Spleen (tissue), 11 donors: ENCODE measurements at regions not wholly inside any gene's neighbourhood (a gene's known extent, or its start where the extent isn't known, plus 50 kb on each side); places are given as distances from the start of the nearest gene placed in this dataset.

Source experiments
- DNase-seq: peaks from one replicate; pipeline ENCODE4 v3.0.0-alpha.2; 2020
- H3K27ac ChIP-seq, 8 donors: fragments of 200-600 bp; sonication (generic) in 7 of 8; 1 replicate in 4 of 8; 2 replicates in 4 of 8; pipeline versions ENCODE4 v1.5.0 to v1.8.0; 2016 to 2021; ENCODE audit warnings: inconsistent platforms in 4 of 8, mild to moderate bottlenecking in 4 of 8, moderate library complexity in 1 of 8
- H3K27me3 ChIP-seq, 7 donors: fragments of 200-600 bp; sonication (generic) in 6 of 7; replicated peaks in 1 of 7; 1 replicate in 4 of 7; 2 replicates in 3 of 7; pipeline versions ENCODE4 v1.5.0 to v1.8.0; 2016 to 2021; ENCODE audit warnings: inconsistent platforms in 3 of 7, mild to moderate bottlenecking in 1 of 7
- H3K36me3 ChIP-seq, 6 donors: fragments of 200-600 bp; sonication (generic) in 5 of 6; 1 replicate in 4 of 6; 2 replicates in 2 of 6; pipeline versions ENCODE4 v1.5.0 to v1.8.0; 2016 to 2021; ENCODE audit warnings: inconsistent platforms in 2 of 6
- H3K4me1 ChIP-seq, 6 donors: fragments of 200-600 bp; sonication (generic) in 5 of 6; 1 replicate in 3 of 6; 2 replicates in 3 of 6; pipeline versions ENCODE4 v1.5.0 to v1.8.0; 2016 to 2021; ENCODE audit warnings: inconsistent platforms in 3 of 6
- H3K4me3 ChIP-seq, 8 donors: fragments of 200-600 bp; sonication (generic) in 7 of 8; 1 replicate in 4 of 8; 2 replicates in 4 of 8; pipeline versions ENCODE4 v1.5.0 to v1.8.0; 2016 to 2021; ENCODE audit warnings: inconsistent platforms in 4 of 8, mild to moderate bottlenecking in 4 of 8, moderate library complexity in 2 of 8
- H3K9me3 ChIP-seq, 8 donors: fragments of 200-600 bp; sonication (generic) in 7 of 8; 1 replicate in 4 of 8; 2 replicates in 4 of 8; pipeline versions ENCODE4 v1.5.0 to v1.8.0; 2016 to 2021; ENCODE audit warnings: inconsistent platforms in 4 of 8
- CTCF ChIP-seq, 11 experiments: fragments of 200-600 bp in 7 of 11; fragments of 450-650 bp in 4 of 11; sonication (generic) in 4 of 11; IDR thresholded peaks in 8 of 11; conservative IDR thresholded peaks in 3 of 11; 1 replicate in 7 of 11; 2 replicates in 4 of 11; pipeline versions ENCODE4 v1.4.0 to v1.8.0; 2016 to 2021; ENCODE audit warnings: antibody characterized with exemption in 11 of 11, inconsistent platforms in 4 of 11, mild to moderate bottlenecking in 1 of 11
- POLR2A ChIP-seq, 3 donors: fragments of 450-650 bp; IDR thresholded peaks; one replicate each; pipeline ENCODE4 v1.5.1; 2017; ENCODE audit warnings: antibody characterized with exemption in 3 of 3, mild to moderate bottlenecking in 1 of 3
- POLR2AphosphoS5 ChIP-seq, 3 donors: sonication (generic); formaldehyde crosslinking; IDR thresholded peaks; one replicate each; pipeline ENCODE4 v1.5.1; 2017; ENCODE audit warnings: antibody characterized with exemption in 3 of 3
- WGBS, 5 donors: extraction: QIAGEN DNeasy Blood & Tissue Kit in 3 of 5; methylation state at CpG; one replicate each; pipeline versions ENCODE4 v1.1.5 to v1.1.7; 2013 to 2018; 5-methylcytosine and 5-hydroxymethylcytosine counted together
- intact Hi-C: fragments of 100-400 bp; cut with DNase I; formaldehyde crosslinking; loops from one replicate; pipeline ENCODE4 v1.15.0; 2023; ENCODE audit warnings: low total_unique reads
- donor health status: healthy with polysubstance abuse.
- donor health status: DM: no; HTN: no; CAD: no; lungs with moderate emphysema.
- donor health status: DM: no; HTN: no; CAD: no.
- donor health status: Bipolar disorder and iron deficiency.
- donor health status: healthy.
- donor health status: DM: no; HTN: no; CAD: no.
- donor health status: DM: yes; HTN: yes; CAD: no.

DNA sequence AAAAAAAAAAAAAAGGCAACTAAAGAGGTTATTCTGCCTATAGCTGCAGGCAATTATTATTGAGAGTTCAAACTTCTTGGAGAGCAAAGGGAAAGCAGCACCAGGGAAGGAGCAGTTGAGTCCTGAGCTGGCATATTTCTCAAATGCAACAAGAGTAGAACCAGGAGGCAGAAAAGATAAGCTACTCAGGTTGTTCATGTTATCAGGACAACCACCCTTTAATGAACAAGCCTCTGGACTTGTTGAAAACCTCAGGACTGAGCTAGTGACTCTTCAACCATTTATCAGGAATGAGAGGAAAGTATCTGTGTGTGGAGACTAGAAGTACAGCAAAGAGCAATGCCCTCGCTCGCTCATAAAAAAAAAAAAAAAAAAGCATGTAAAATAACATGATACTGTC lies 183.0 kb downstream of the KCTD12 start:
- no peak overlapping the region for H3K27ac ChIP-seq
- no peak for TF ChIP-seq POLR2AphosphoS5 (IDR thresholded peaks at IDR 0.05)
- TF ChIP-seq CTCF (IDR thresholded peaks at IDR 0.05 in 8 of 11, conservative IDR thresholded peaks at IDR 0.05 in 3 of 11): no peak
- no peak for TF ChIP-seq POLR2A (IDR thresholded peaks at IDR 0.05)
- intact Hi-C loops: no loop called here
- no peak overlapping the region for H3K4me3 ChIP-seq
- no peak for DNase-seq
- no peaks in the 10 kb centered on the region for H3K27me3 ChIP-seq
- no peaks in the 10 kb centered on the region for H3K36me3 ChIP-seq
- H3K9me3 ChIP-seq: no peaks in the 10 kb centered on the region
- no peaks in the 10 kb centered on the region for H3K4me1 ChIP-seq
- 87 to 98% (median 91%) methylated on average over 2 of the region's 2 CpGs for WGBS, 5 donors

DNA sequence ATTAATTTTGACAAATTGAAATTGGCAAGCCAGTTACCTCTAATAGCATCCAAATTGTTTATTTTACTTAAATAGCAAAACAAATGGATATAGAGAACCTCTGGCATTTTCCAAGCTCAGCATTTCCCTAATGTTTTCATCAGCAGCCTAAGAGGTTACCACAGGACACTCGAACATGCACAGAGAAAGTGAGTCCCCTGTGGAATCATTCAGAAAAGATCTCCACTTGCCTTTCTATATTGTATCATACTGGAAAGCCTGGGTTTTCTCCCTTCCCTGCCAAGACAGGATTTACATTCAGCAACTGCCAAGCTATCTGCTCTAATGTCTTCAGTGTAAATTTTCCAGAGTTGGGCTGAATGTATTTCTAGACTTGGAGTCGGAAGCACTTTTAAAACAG lies 188.9 kb downstream of the KCTD12 start:
- Histone ChIP-seq H3K9me3 (no peaks in the 10 kb centered on the region), H3K4me3 (no peak overlapping the region), H3K27me3 (no peaks in the 10 kb centered on the region), H3K4me1 (no peaks in the 10 kb centered on the region), H3K27ac (no peak overlapping the region), H3K36me3 (no peaks in the 10 kb centered on the region)
- 75 to 87% (median 85%) methylated on average over 2 of the region's 2 CpGs for WGBS, 5 donors
- DNase-seq: no peak
- TF ChIP-seq CTCF (IDR thresholded peaks at IDR 0.05 in 8 of 11, conservative IDR thresholded peaks at IDR 0.05 in 3 of 11) (no peak), POLR2A (IDR thresholded peaks at IDR 0.05) (no peak), POLR2AphosphoS5 (IDR thresholded peaks at IDR 0.05) (no peak)
- intact Hi-C loops: no loop called here

DNA sequence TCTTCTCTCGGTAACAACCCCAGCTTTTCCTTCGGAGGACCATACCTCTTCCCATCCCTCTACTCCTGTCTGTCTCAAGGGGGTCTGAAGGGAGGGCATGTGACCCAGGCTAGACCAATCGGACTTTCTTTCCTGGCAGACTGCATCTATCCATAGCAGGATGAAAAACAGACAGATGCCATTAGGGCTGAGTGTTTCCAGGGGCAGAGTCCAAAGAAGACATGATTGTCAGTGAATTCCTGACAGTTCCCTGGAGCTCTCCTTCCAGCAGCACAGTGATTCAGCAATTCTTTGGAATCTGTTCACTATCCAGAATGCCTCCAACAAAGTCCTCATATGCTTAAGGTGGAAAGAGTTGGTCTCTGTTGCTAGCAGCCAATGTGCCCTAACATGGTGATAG lies 189.8 kb downstream of the KCTD12 start:
- no peak overlapping the region for H3K4me3 ChIP-seq
- intact Hi-C loops: no loop called here
- TF ChIP-seq POLR2A (IDR thresholded peaks at IDR 0.05) (no peak), CTCF (IDR thresholded peaks at IDR 0.05 in 8 of 11, conservative IDR thresholded peaks at IDR 0.05 in 3 of 11) (no peak), POLR2AphosphoS5 (IDR thresholded peaks at IDR 0.05) (no peak)
- 85 to 96% (median 89%) methylated on average over 3 of the region's 3 CpGs for WGBS, 5 donors
- H3K27ac ChIP-seq: no peak overlapping the region
- no peaks in the 10 kb centered on the region for H3K4me1 ChIP-seq
- no peaks in the 10 kb centered on the region for H3K9me3 ChIP-seq
- H3K27me3 ChIP-seq: no peaks in the 10 kb centered on the region
- DNase-seq: no peak
- no peaks in the 10 kb centered on the region for H3K36me3 ChIP-seq

GRCh38 chr13:76693086-76693485 lies 193.1 kb downstream of the KCTD12 start:
- intact Hi-C loops: no loop called here
- Histone ChIP-seq H3K27me3 (no peaks in the 10 kb centered on the region), H3K36me3 (no peaks in the 10 kb centered on the region), H3K4me1 (no peaks in the 10 kb centered on the region), H3K4me3 (no peak overlapping the region), H3K9me3 (peaks cover 0 to 6% (median 0%) of the 10 kb centered on the region in 8 donors), H3K27ac (no peak overlapping the region)
- WGBS, 5 donors: 83 to 93% (median 84%) methylated on average over 2 of the region's 2 CpGs
- DNase-seq: no peak
- TF ChIP-seq POLR2AphosphoS5 (IDR thresholded peaks at IDR 0.05): no peak
- TF ChIP-seq POLR2A (IDR thresholded peaks at IDR 0.05): no peak
- TF ChIP-seq CTCF (IDR thresholded peaks at IDR 0.05 in 8 of 11, conservative IDR thresholded peaks at IDR 0.05 in 3 of 11): no peak
